ENCODE measurements at regions not wholly inside any gene's neighbourhood (a gene's known extent, or its start where the extent isn't known, plus 50 kb on each side); places are given as distances from the start of the nearest gene placed in this dataset.

DNA sequence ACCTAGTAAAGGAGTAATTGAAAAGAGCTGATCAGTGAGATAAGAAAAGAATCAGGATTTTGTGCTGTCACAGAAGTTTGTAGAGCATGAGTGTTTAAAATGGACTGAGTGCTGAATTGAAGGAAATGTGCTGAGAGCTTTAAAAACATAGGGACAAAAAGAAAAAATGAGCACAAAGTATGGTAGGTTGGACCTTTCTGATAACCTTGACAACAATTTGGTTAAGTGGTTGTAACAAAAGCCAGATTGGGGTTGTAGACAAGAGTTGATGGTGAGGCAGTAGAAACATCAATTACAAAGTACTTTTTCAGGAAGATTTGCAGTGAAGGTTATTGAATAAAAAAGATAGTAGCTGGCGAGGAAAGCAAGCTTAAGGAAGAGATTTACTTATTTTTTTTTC is 674.7 kb upstream of the KIF2B start:
- TF ChIP-seq, protein P1, sequence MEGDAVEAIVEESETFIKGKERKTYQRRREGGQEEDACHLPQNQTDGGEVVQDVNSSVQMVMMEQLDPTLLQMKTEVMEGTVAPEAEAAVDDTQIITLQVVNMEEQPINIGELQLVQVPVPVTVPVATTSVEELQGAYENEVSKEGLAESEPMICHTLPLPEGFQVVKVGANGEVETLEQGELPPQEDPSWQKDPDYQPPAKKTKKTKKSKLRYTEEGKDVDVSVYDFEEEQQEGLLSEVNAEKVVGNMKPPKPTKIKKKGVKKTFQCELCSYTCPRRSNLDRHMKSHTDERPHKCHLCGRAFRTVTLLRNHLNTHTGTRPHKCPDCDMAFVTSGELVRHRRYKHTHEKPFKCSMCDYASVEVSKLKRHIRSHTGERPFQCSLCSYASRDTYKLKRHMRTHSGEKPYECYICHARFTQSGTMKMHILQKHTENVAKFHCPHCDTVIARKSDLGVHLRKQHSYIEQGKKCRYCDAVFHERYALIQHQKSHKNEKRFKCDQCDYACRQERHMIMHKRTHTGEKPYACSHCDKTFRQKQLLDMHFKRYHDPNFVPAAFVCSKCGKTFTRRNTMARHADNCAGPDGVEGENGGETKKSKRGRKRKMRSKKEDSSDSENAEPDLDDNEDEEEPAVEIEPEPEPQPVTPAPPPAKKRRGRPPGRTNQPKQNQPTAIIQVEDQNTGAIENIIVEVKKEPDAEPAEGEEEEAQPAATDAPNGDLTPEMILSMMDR (IDR thresholded peaks at IDR 0.05): no peak
- TF ChIP-seq EP300 (IDR thresholded peaks at IDR 0.05) (no peak), POLR2A (IDR thresholded peaks at IDR 0.05) (no peak)

Data from tibial nerve (tissue), 4 donors.